Iris pigment epithelial cell (primary cell): ENCODE measurements at regions not wholly inside any gene's neighbourhood (a gene's known extent, or its start where the extent isn't known, plus 50 kb on each side); places are given as distances from the start of the nearest gene placed in this dataset.

Experiments used
- DNase-seq: peaks from one replicate; pipeline ENCODE4 v3.0.0-alpha.2; 2011; ENCODE audit warnings: low read depth

GRCh38 chr2:239625971-239626734 lies 225.3 kb upstream of the HDAC4 start:
- DNase-seq = no peak

DNA sequence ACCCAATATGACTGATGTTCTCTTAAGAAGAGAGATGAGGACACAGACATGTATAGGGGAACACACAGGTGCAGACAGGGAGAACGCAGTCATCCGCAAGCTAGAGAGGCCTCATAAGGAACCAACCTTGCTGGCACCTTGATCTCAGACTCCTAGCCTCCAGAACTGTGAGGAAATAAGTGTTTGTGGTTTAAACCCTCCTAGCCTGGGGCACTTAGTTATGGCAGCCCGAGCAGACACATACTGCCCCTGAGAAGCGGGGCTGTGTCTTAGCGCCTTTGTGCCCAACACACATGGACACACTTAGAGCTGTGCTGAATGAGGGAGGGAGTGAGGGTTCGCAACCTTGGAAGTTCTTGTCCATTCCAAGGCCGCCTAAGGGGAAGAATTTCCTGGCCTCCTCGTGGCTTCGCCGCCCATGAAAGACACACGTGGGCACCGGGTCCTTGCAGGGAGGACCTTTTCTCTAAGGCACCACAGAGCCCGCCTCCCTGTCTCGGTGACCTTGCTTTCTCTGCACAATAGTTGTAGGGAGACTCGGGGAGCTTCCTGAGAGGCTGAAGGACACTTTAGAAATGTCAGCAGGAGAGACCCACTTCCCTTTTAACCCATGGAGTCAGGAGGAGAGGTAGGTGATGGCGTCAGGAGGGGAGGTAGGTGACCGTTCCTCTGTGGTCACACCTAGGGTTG lies 224.5 kb upstream of the HDAC4 start:
- DNase-seq = no peak

DNA sequence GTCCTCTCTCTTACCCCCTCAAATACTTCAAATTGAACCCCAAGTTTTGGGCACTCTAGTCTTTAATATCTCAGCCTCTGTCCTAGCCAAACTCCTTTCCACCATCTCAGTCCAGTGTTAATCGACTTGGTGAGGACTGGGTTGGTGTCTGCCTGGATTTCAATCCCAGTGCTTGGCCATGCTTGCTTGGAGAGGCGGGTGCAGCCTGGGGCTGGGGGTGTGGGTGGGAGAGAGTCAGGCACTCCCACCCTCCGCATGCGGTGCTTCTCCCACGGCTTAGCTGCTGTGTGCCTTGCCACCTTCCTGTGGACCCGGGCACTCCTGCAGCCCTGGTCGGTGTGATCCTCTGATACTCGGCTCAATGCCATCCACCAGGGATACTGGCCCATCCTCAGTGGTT lies 220.8 kb upstream of the HDAC4 start:
- no peak for DNase-seq

GRCh38 chr2:239619369-239619768 lies 218.5 kb upstream of the HDAC4 start:
- no peak for DNase-seq

DNA sequence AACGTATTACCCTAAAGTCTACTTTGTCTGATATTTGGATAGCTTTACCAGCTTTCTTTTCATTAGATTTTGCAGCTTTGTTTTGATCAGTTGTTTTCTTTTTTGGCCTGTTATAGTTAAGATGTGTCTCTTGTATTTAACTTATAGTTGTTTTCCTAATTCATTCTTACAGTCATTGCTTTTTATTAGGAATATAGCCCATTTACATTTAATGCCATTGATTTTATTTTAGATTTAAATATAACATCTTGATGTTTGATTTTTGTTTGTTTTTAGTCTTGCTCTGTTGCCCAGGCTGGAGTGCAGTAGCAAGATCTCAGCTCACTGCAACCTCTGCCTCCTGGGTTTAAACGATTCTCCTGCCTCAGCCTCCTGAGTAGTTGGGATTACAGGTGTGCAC lies 215.9 kb upstream of the HDAC4 start:
- DNase-seq = no peak

DNA sequence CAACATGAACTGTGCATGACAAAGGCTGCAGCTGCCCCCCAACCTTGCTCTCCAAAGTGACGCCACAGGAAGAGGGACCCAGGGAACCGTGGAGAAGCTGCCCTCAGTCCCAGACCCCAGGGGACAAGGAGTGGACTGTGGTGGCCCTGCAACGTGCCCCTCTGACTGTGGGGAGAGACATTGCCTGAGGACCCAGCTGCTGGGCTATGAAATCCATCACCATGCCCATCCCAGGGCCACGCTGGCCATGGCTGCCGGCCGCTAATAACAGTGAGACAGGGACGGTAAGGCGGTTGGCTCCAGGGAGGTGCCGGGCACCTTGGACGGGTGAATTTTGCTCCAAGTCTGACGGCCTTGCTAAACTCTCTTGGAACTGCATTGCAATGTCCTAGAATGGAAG lies 211.3 kb upstream of the HDAC4 start:
- DNase-seq = no peak

- DNase-seq = no peak
Measured at GRCh38 chr2:239611222-239611795, 210.5 kb upstream of the HDAC4 start.

- no peak for DNase-seq
Measured at GRCh38 chr2:239610457-239611221, 209.8 kb upstream of the HDAC4 start.

DNA sequence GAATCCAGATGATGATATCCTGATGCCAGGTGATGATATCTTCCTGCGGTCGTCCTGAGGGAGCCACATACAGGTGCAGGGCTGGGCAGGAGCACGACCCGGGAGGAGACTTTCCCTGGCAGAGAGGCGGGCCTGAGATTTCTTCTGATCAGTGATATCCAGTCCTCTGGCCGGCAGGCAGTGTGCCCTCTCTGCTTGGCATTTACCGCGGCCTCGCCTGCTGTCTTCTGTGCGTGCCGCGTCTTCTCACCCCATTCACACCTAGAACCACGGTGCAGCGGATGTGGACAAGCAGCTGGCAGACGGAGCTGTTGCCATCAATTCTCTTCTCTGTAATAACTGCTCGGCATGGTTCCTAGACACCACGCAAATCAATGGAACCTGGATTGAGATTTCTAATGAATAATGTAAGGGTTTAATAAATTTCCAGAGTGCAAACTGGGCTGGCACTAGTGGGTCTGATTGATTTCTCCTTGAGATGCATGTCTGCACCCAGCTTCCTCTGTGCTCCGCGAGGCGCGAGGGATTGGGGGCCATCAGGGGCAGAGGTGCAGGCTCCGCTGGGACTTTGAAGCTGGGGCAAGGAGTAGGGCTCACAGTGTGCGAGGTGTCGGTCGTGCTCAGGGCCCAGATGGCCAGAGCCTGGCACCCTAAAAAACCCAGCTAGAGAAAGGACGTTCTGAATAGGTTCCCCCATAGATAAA lies 208.9 kb upstream of the HDAC4 start:
- DNase-seq = no peak

DNA sequence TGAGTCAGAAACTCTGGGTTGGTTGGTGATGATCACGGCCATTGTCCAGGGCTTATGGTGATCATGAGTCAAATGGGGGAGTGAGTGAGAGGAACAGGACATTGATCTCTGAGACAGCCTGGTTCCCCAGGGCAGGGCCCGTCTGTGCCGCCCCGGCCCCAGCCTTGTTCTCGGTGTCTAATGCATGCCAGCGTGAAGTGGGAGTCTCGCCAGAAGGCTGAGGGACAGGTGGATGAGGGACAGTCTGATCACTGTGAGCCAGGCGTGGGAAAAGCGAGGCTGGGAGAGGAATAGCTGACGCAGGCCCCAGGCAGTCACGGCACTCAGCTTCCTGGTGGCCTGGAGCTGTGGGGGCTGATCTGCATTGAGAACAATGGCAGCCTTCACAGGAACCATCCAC lies 208.3 kb upstream of the HDAC4 start:
- no peak for DNase-seq

- DNase-seq = no peak
Measured at GRCh38 chr2:239608723-239609122, 207.9 kb upstream of the HDAC4 start.

DNA sequence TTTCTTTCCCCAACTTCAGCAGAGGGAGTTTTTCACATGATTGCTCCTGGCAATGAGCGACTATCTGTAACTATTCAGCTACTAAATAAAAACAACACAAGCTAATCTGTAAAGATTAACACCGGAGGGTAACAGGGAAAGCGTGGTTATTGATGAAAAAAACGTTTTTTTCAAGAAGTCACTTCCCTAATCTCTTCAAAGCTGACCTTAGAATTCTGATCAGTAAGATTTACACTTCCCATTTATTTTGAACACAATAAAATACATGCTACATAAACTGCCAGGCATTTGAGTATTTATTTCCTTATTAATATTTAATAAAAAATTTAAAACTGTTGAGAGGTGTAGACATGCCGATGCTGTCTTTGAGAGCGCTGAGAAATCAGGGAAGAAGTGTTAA lies 207.4 kb upstream of the HDAC4 start:
- DNase-seq = no peak

DNA sequence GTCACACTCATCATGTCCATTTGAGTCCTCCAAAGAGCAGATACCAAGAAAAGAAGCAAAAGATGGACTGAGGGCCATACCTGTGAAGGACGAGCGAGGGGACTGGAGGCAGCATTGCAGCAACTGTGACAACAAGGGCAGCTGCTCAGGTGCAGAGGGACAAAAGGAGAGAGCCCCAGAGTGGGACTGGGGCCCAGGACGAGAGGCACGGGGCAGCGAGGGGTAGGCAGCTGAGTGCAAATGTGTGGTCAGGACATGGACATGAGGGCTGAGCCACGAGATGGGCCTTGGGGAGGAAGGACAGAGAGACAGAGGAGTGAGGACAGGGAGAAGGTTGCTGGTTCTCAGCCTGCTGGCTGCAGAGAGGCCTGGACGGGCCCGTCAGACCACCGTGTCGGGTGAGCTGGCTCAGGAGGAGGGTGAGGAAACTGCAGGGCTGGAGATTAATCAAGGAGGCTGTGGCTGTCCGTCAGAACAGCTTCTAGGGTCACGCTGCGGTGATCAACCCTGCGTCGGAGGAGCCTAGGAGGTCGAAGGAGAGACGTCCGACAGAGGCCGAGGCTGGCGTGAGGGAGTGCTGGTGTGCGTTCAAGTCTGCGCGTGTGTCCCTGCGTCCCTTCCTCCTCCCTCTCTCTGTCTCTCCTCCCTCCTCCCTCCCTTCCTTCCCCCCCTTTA lies 206.8 kb upstream of the HDAC4 start:
- DNase-seq = no peak

DNA sequence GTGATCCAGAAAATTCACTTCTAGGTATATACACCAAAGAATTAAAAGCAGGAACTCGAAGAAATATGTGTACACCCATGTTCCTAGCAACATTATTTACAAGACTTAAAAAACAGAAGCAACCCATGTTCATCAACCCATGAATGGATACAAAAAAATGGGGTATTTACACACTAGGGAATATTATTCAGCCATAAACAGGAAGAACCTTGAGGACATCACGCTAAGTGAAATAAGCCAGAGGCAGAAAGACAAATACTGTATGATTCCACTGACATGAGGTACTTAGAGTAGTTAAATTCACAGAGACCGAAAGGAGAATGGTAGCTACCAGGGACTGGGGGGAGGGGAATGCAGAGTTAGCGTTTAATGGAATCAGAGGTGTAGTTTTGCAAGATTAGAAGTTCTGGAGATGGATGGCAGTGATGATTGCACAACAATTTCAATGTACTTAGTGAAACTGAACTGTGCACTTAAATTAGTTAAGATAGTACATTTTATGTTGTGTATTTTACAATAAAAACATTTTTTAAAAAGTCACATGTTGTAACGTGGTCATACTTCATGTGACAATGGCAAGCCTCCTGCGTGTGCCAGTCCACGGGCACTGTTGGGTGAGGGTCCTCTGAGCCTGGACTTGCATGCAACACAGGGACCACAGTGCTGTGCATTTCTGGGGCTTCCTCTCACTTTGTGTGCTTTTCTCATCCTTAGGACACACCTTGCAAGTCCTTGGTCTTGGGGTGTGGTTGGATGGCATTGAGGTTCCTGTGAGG lies 206.1 kb upstream of the HDAC4 start:
- no peak for DNase-seq

GRCh38 chr2:239605976-239606375 lies 205.2 kb upstream of the HDAC4 start:
- no peak for DNase-seq

- DNase-seq = no peak
Measured at GRCh38 chr2:239605409-239605808, 204.6 kb upstream of the HDAC4 start.

GRCh38 chr2:239604861-239605260 lies 204.0 kb upstream of the HDAC4 start:
- no peak for DNase-seq

DNA sequence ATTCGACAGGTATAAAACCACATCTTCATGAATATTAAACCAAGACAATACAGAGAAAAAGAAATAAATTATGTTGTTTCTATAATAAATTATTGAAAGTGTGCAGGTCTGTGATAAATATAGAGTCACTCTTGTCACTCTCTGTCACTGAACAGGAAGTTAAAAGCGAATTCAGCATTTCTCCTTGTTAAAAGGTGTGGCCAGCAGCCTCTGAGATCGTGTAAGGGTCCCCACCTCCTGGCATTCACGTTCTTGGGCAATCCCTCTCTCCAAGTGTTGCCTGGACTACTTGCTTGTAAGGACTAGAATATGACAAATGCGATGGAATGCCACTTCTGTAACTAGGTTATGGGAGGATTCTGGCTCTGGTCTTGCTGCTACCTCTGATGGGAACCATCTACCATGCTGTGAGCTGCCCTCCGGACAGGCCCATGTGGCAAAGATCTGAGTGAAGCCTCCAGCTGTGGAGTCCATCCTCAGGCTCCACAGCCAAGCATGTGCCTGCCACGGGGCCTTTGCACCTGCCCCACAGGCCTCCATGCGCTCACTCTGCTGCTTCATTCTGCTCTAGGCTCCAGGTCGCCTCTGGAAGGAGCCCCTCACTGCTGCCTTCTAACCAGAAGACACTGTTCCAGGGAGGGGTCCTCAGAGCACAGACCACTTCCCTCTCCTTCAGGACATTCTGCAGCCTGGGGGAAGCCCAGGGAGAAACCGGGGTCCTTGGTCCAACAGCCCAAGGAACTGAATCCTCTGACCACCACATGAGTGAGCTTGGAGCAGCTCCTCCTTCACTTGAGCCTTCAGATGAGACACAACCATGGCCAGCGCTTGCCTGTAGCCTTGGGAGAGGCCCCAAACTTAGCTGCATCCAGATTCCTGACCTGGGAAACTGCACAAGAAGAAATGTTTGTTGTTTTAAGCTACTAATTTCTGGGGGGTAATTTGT lies 202.9 kb upstream of the HDAC4 start:
- DNase-seq = no peak
